ENCODE measurements at regions not wholly inside any gene's neighbourhood (a gene's known extent, or its start where the extent isn't known, plus 50 kb on each side); places are given as distances from the start of the nearest gene placed in this dataset.

GRCh38 chr5:117559005-117559844 lies 984.6 kb upstream of the SEMA6A start:
- no peak for TF ChIP-seq CTCF (IDR thresholded peaks at IDR 0.05)
- no peak for TF ChIP-seq POLR2AphosphoS5 (IDR thresholded peaks at IDR 0.05)
- TF ChIP-seq POLR2A (IDR thresholded peaks at IDR 0.05) = no peak
